HG02798 (cell line): ENCODE measurements at regions not wholly inside any gene's neighbourhood (a gene's known extent, or its start where the extent isn't known, plus 50 kb on each side); places are given as distances from the start of the nearest gene placed in this dataset.
"Not testable (repeated sequence)": the region's sequence is repeated elsewhere in the genome, so short reads cannot be mapped to it uniquely, and the experiment has no call there.

Experiments
- ATAC-seq: cut with Tn5 transposase; IDR thresholded peaks from one replicate; pipeline ENCODE4 v1.9.1; 2021; ENCODE audit warnings: mild to moderate bottlenecking; ENCODE audit not compliant: unreplicated experiment, poor library complexity

GRCh38 chr10:63005246-63005645 is 127.9 kb upstream of the NRBF2 start:
- no peak for ATAC-seq

- ATAC-seq, result no peak
Observed at GRCh38 chr10:63003816-63004453, 129.2 kb upstream of the NRBF2 start.

- no peak for ATAC-seq
Observed at GRCh38 chr10:62996925-62997324, 136.2 kb upstream of the NRBF2 start.

GRCh38 chr10:62996516-62996915 is 136.6 kb upstream of the NRBF2 start:
- no peak for ATAC-seq

- no peak for ATAC-seq
Observed at GRCh38 chr10:62993121-62993520, 140.0 kb upstream of the NRBF2 start.

GRCh38 chr10:62992145-62992721 is 140.9 kb upstream of the NRBF2 start:
- peak; percentile 72 for ATAC-seq

GRCh38 chr10:62990126-62990525 is 143.0 kb upstream of the NRBF2 start:
- ATAC-seq, result no peak

- no peak for ATAC-seq
Observed at GRCh38 chr10:62985807-62986600, 147.1 kb upstream of the NRBF2 start.

- ATAC-seq, result no peak
Observed at GRCh38 chr10:62981096-62981495, 152.0 kb upstream of the NRBF2 start.

- ATAC-seq, result no peak
Observed at GRCh38 chr10:62980687-62981086, 152.4 kb upstream of the NRBF2 start.

GRCh38 chr10:62979921-62980320 is 153.2 kb upstream of the NRBF2 start:
- ATAC-seq, result no peak

- no peak for ATAC-seq
Observed at GRCh38 chr10:62978482-62978881, 154.6 kb upstream of the NRBF2 start.

GRCh38 chr10:62974795-62975194 is 158.3 kb upstream of the NRBF2 start:
- ATAC-seq, result not testable (repeated sequence)

GRCh38 chr10:62972103-62972502 is 155.9 kb upstream of the EGR2 start:
- no peak for ATAC-seq

- ATAC-seq, result no peak
Observed at GRCh38 chr10:62964026-62964425, 147.9 kb upstream of the EGR2 start.

- ATAC-seq, result no peak
Observed at GRCh38 chr10:62961951-62962523, 145.9 kb upstream of the EGR2 start.

GRCh38 chr10:62960416-62960815 is 144.2 kb upstream of the EGR2 start:
- ATAC-seq, result no peak

- no peak for ATAC-seq
Observed at GRCh38 chr10:62959553-62959952, 143.4 kb upstream of the EGR2 start.

GRCh38 chr10:62958980-62959379 is 142.8 kb upstream of the EGR2 start:
- no peak for ATAC-seq

GRCh38 chr10:62946278-62946677 is 130.1 kb upstream of the EGR2 start:
- no peak for ATAC-seq

- no peak for ATAC-seq
Observed at GRCh38 chr10:62939698-62940097, 123.5 kb upstream of the EGR2 start.
